ENCODE measurements at regions not wholly inside any gene's neighbourhood (a gene's known extent, or its start where the extent isn't known, plus 50 kb on each side); places are given as distances from the start of the nearest gene placed in this dataset.

- TF ChIP-seq TEAD4 (IDR thresholded peaks at IDR 0.05), result no peak
- TF ChIP-seq USF1 (IDR thresholded peaks at IDR 0.05), result no peak
- no peak for TF ChIP-seq TCF12 (IDR thresholded peaks at IDR 0.05; ENCODE audit: low read depth)
- no peak for TF ChIP-seq CREB1 (IDR thresholded peaks at IDR 0.05; ENCODE audit: low read depth)
- TF ChIP-seq NFIC (IDR thresholded peaks at IDR 0.05), result no peak
- TF ChIP-seq MAX (IDR thresholded peaks at IDR 0.05), result no peak
- no peak for TF ChIP-seq YY1 (IDR thresholded peaks at IDR 0.05; ENCODE audit: low read depth)
- TF ChIP-seq EGR1 (IDR thresholded peaks at IDR 0.05), result no peak
- TF ChIP-seq EP300 (IDR thresholded peaks at IDR 0.05; ENCODE audit: borderline replicate concordance), result no peak
- no peak for TF ChIP-seq FOXM1 (IDR thresholded peaks at IDR 0.05; ENCODE audit: borderline replicate concordance, low read depth)
- no peak for TF ChIP-seq CEBPB (IDR thresholded peaks at IDR 0.05)
- TF ChIP-seq REST (IDR thresholded peaks at IDR 0.05; ENCODE audit: low read depth), result no peak
Observed at GRCh38 chr13:103487841-103488240, 421.6 kb upstream of the SLC10A2 start.

- no peak for TF ChIP-seq YY1 (IDR thresholded peaks at IDR 0.05; ENCODE audit: low read depth)
- no peak for TF ChIP-seq RAD21 (IDR thresholded peaks at IDR 0.05; ENCODE audit: low read depth)
- TF ChIP-seq CREB1 (IDR thresholded peaks at IDR 0.05; ENCODE audit: low read depth), result no peak
- no peak for TF ChIP-seq CEBPB (IDR thresholded peaks at IDR 0.05)
- no peak for TF ChIP-seq FOXM1 (IDR thresholded peaks at IDR 0.05; ENCODE audit: borderline replicate concordance, low read depth)
- TF ChIP-seq TEAD4 (IDR thresholded peaks at IDR 0.05), result no peak
- no peak for TF ChIP-seq TCF12 (IDR thresholded peaks at IDR 0.05; ENCODE audit: low read depth)
- TF ChIP-seq MAX (IDR thresholded peaks at IDR 0.05), result no peak
- no peak for TF ChIP-seq NFIC (IDR thresholded peaks at IDR 0.05)
- TF ChIP-seq REST (IDR thresholded peaks at IDR 0.05; ENCODE audit: low read depth), result no peak
- TF ChIP-seq EGR1 (IDR thresholded peaks at IDR 0.05), result no peak
Observed at GRCh38 chr13:103473081-103473480, 406.9 kb upstream of the SLC10A2 start.

GRCh38 chr13:103471896-103472295, 405.7 kb upstream of the SLC10A2 start:
- no peak for TF ChIP-seq USF1 (IDR thresholded peaks at IDR 0.05)
- TF ChIP-seq NFIC (IDR thresholded peaks at IDR 0.05), result no peak
- no peak for TF ChIP-seq TEAD4 (IDR thresholded peaks at IDR 0.05)
- no peak for TF ChIP-seq REST (IDR thresholded peaks at IDR 0.05; ENCODE audit: low read depth)
- no peak for TF ChIP-seq TCF12 (IDR thresholded peaks at IDR 0.05; ENCODE audit: low read depth)
- no peak for TF ChIP-seq RAD21 (IDR thresholded peaks at IDR 0.05; ENCODE audit: low read depth)
- TF ChIP-seq EP300 (IDR thresholded peaks at IDR 0.05; ENCODE audit: borderline replicate concordance), result no peak
- TF ChIP-seq TAF1 (IDR thresholded peaks at IDR 0.05; ENCODE audit: low read depth), result no peak
- TF ChIP-seq YY1 (IDR thresholded peaks at IDR 0.05; ENCODE audit: low read depth), result no peak

- no peak for TF ChIP-seq USF1 (IDR thresholded peaks at IDR 0.05)
- TF ChIP-seq FOXM1 (IDR thresholded peaks at IDR 0.05; ENCODE audit: borderline replicate concordance, low read depth), result no peak
- no peak for TF ChIP-seq ZBTB7A (IDR thresholded peaks at IDR 0.05; ENCODE audit: low read depth)
- no peak for TF ChIP-seq NFIC (IDR thresholded peaks at IDR 0.05)
- no peak for TF ChIP-seq REST (IDR thresholded peaks at IDR 0.05; ENCODE audit: low read depth)
- no peak for TF ChIP-seq CREB1 (IDR thresholded peaks at IDR 0.05; ENCODE audit: low read depth)
- TF ChIP-seq TAF1 (IDR thresholded peaks at IDR 0.05; ENCODE audit: low read depth), result no peak
- TF ChIP-seq YY1 (IDR thresholded peaks at IDR 0.05; ENCODE audit: low read depth), result no peak
- TF ChIP-seq EP300 (IDR thresholded peaks at IDR 0.05; ENCODE audit: borderline replicate concordance), result no peak
- TF ChIP-seq MAX (IDR thresholded peaks at IDR 0.05), result no peak
- TF ChIP-seq TEAD4 (IDR thresholded peaks at IDR 0.05), result no peak
Observed at GRCh38 chr13:103469771-103470170, 403.6 kb upstream of the SLC10A2 start.
